Lower leg skin (tissue), 4 donors: ENCODE measurements at regions not wholly inside any gene's neighbourhood (a gene's known extent, or its start where the extent isn't known, plus 50 kb on each side); places are given as distances from the start of the nearest gene placed in this dataset.
A peak's percentile ranks its signal among the peaks of the same experiment; 100 is the strongest.

ENCODE experiments used
- DNase-seq, 2 donors: peaks; one replicate each; pipeline ENCODE4 v3.0.0-alpha.2; 2019; ENCODE audit warnings: low spot score in 2 of 2
- H3K4me3 ChIP-seq: fragments of 200-600 bp; sonication (generic); 2 replicates; pipeline ENCODE4 v1.5.1; 2017; ENCODE audit warnings: mild to moderate bottlenecking, low read depth; ENCODE audit not compliant: poor library complexity, severe bottlenecking
- CTCF ChIP-seq, 3 donors: fragments of 450-650 bp; IDR thresholded peaks; one replicate each; pipeline ENCODE4 v1.5.1; 2016; ENCODE audit warnings: antibody characterized with exemption in 3 of 3, mild to moderate bottlenecking in 3 of 3, moderate library complexity in 2 of 3
- POLR2A ChIP-seq, 2 donors: fragments of 450-650 bp; IDR thresholded peaks; one replicate each; pipeline ENCODE4 v1.6.1; 2016 to 2017; ENCODE audit warnings: antibody characterized with exemption in 2 of 2, mild to moderate bottlenecking in 1 of 2, moderate library complexity in 1 of 2
- WGBS, 2 donors: methylation state at CpG; one replicate each; pipeline ENCODE4 v1.1.5; 2018; 5-methylcytosine and 5-hydroxymethylcytosine counted together
- intact Hi-C: fragments of 100-400 bp; cut with DNase I; formaldehyde crosslinking; loops from one replicate; pipeline ENCODE4 v1.15.0; 2023; ENCODE audit warnings: low total_unique reads

DNA sequence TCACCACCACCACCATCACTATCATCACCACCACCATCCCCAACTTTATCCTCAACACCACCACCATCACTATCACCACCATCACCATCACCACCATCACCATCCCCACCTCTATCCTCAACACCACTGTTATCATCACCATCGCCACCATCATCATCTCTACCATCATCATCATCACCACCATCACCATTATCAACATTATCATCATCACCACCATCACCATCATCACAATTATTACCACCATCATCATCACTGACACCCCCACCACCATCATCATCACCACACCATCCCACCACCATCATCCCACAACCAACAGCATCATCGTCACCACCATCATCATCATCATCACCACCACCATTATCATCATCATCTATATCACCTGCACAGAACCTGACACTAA is 188.4 kb upstream of the PWP1 start:
- intact Hi-C loops = no loop called here
- peak in 1 of 2 donors; percentile 14 for DNase-seq
- H3K4me3 ChIP-seq = no peak overlapping the region
- 95 to 99% methylated on average over 2 of the region's 2 CpGs for WGBS, 2 donors
- TF ChIP-seq POLR2A (IDR thresholded peaks at IDR 0.05) (no peak), CTCF (IDR thresholded peaks at IDR 0.05) (no peak)

DNA sequence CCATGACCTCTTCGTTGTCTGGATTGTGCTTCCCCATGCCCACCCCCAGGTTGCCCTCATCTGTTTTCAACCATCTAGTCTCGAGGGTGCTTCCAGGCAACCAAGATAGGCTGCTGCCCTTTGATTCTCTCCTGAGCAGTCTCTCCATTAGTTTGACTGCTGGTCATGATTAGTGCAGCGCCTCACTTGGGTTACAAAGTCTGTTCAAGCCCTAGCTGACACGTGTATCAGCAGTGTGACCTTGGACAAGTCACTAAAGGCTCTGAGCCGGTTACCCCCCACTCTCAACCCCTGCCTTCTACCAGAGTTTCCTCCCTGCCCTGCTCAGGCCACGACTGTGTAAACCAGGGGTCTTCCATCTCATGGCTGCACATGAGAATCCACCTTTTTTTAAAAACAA is 185.3 kb upstream of the PWP1 start:
- DNase-seq = peak in 1 of 2 donors; percentile 42
- H3K4me3 ChIP-seq = no peak overlapping the region
- TF ChIP-seq POLR2A (IDR thresholded peaks at IDR 0.05) = no peak
- no peak for TF ChIP-seq CTCF (IDR thresholded peaks at IDR 0.05)
- intact Hi-C loops = no loop called here
- 81 to 90% methylated on average over 6 of the region's 6 CpGs for WGBS, 2 donors

DNA sequence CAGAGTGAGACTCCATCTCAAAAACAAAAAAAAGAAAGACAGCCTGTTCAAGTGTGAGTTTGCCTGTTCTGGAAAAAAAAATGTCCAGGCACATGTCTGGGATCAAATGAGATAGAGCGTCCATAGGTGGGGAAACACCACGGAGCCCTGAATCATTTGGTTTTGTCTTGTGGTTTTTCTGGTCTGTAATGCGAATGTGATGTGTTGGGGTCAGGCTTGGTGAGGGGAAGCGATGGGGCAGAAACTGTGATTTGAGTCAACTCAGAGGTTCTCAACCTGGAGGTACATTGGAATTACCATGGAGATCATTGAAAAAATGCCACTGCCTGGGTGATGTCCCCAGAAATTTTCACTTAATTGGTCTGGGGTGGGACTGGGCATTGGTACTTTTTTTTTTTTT is 183.9 kb upstream of the PWP1 start:
- TF ChIP-seq CTCF (IDR thresholded peaks at IDR 0.05) = no peak
- TF ChIP-seq POLR2A (IDR thresholded peaks at IDR 0.05) = no peak
- peak in 1 of 2 donors; percentile 8 for DNase-seq
- intact Hi-C loops = no loop called here
- no peak overlapping the region for H3K4me3 ChIP-seq
- WGBS, 2 donors = 88 to 91% methylated on average over 4 of the region's 4 CpGs

GRCh38 chr12:107503129-107503855 is 182.3 kb upstream of the PWP1 start:
- peak in 1 of 2 donors; percentile 54 for DNase-seq
- intact Hi-C loops = no loop called here
- no peak overlapping the region for H3K4me3 ChIP-seq
- TF ChIP-seq CTCF (IDR thresholded peaks at IDR 0.05) = no peak
- 81 to 88% methylated on average over 9 of the region's 9 CpGs for WGBS, 2 donors

GRCh38 chr12:107503887-107504885 is 181.4 kb upstream of the PWP1 start:
- no peak for DNase-seq
- H3K4me3 ChIP-seq = no peak overlapping the region
- WGBS, 2 donors = 67% methylated on average over 7 of the region's 7 CpGs
- intact Hi-C loops = no loop called here
- no peak for TF ChIP-seq CTCF (IDR thresholded peaks at IDR 0.05)
- TF ChIP-seq POLR2A (IDR thresholded peaks at IDR 0.05) = no peak
